Keratinocyte (primary cell): ENCODE measurements at regions not wholly inside any gene's neighbourhood (a gene's known extent, or its start where the extent isn't known, plus 50 kb on each side); places are given as distances from the start of the nearest gene placed in this dataset.

ENCODE experiments used
- DNase-seq: peaks from one replicate; pipeline ENCODE4 v3.0.0-alpha.2; 2011; ENCODE audit warnings: low read depth, missing footprints, low spot score
- FAIRE-seq: peaks from 2 replicates; lab custom pipeline; 2011; peaks lifted over from hg19 to GRCh38; lab: Jason Lieb, UNC
- H2AFZ ChIP-seq: 2 replicates; pipeline ENCODE4 v1.6.0; 2012; ENCODE audit warnings: low read length, control low read depth, inconsistent platforms; ENCODE audit not compliant: control insufficient read depth
- H3K27ac ChIP-seq: 2 replicates; pipeline ENCODE4 v1.5.1; 2011; ENCODE audit warnings: low read length; ENCODE audit not compliant: control insufficient read depth, insufficient read depth
- H3K27me3 ChIP-seq: 3 replicates; pipeline ENCODE4 v1.6.0; 2011; ENCODE audit warnings: low read length; ENCODE audit not compliant: control insufficient read depth, insufficient read depth; ENCODE audit errors: extremely low read depth
- H3K36me3 ChIP-seq, 2 experiments: 2 replicates in 1 of 2; 3 replicates in 1 of 2; pipeline ENCODE4 v1.5.1; 2011; ENCODE audit warnings: low read length in 2 of 2, mild to moderate bottlenecking in 1 of 2; ENCODE audit not compliant: control insufficient read depth in 2 of 2, insufficient read depth in 2 of 2; ENCODE audit errors: extremely low read depth in 1 of 2
- H3K4me1 ChIP-seq: 3 replicates; pipeline ENCODE4 v1.5.1; 2011; ENCODE audit warnings: low read length; ENCODE audit not compliant: control insufficient read depth, insufficient read depth; ENCODE audit errors: extremely low read depth
- H3K4me2 ChIP-seq: 3 replicates; pipeline ENCODE4 v1.6.0; 2011; ENCODE audit warnings: low read depth, low read length; ENCODE audit not compliant: control insufficient read depth, insufficient read depth; ENCODE audit errors: extremely low read depth
- H3K4me3 ChIP-seq, 3 experiments: fragments of 200-600 bp in 1 of 3; sonication (generic) in 1 of 3; 2 replicates in 2 of 3; 3 replicates in 1 of 3; pipeline ENCODE4 v1.5.1; 2011 to 2016; ENCODE audit warnings: low read length in 3 of 3, mild to moderate bottlenecking in 3 of 3, control low read depth in 2 of 3, inconsistent platforms in 1 of 3, low read depth in 1 of 3, mixed read lengths in 1 of 3, mixed run types in 1 of 3, moderate library complexity in 1 of 3; ENCODE audit not compliant: control insufficient read depth in 2 of 3, insufficient read depth in 2 of 3; ENCODE audit errors: extremely low read depth in 1 of 3
- H3K79me2 ChIP-seq: 2 replicates; pipeline ENCODE4 v1.6.0; 2012; ENCODE audit warnings: low read length; ENCODE audit not compliant: control insufficient read depth, insufficient read depth
- H3K9ac ChIP-seq: 3 replicates; pipeline ENCODE4 v1.6.0; 2011; ENCODE audit warnings: low read length; ENCODE audit not compliant: control insufficient read depth, insufficient read depth; ENCODE audit errors: extremely low read depth
- H3K9me1 ChIP-seq: 3 replicates; pipeline ENCODE4 v1.6.0; 2011; ENCODE audit warnings: low read length; ENCODE audit not compliant: control insufficient read depth, insufficient read depth; ENCODE audit errors: extremely low read depth
- H3K9me3 ChIP-seq: 2 replicates; pipeline ENCODE4 v1.5.1; 2012; ENCODE audit warnings: low read depth, low read length; ENCODE audit not compliant: control insufficient read depth
- H4K20me1 ChIP-seq: 3 replicates; pipeline ENCODE4 v1.6.0; 2011; ENCODE audit warnings: low read length; ENCODE audit not compliant: control insufficient read depth, insufficient read depth; ENCODE audit errors: extremely low read depth
- EZH2 ChIP-seq: IDR thresholded peaks from one replicate; pipeline ENCODE4 v1.6.1; 2012; ENCODE audit warnings: inconsistent platforms, mild to moderate bottlenecking, low read length, moderate library complexity
- dilution Hi-C: fragments of 300-500 bp; cut with MboI; formaldehyde crosslinking; loops from one replicate; pipeline ENCODE4 v1.7.0; 2020; ENCODE audit warnings: low sequenced_read_pairs; ENCODE audit not compliant: extremely low pct_ligation_motif_present
- TF ChIP-seq, protein P1 (sequence below), 3 experiments: IDR thresholded peaks in 1 of 3; conservative IDR thresholded peaks in 1 of 3; optimal IDR thresholded peaks in 1 of 3; 2 replicates in 2 of 3; 3 replicates in 1 of 3; pipeline versions ENCODE3 to v1.5.1; 2011; ENCODE audit warnings: low read length in 3 of 3, mild to moderate bottlenecking in 3 of 3, moderate library complexity in 2 of 3, control low read depth in 1 of 3, inconsistent platforms in 1 of 3; ENCODE audit not compliant: insufficient read depth in 2 of 3; ENCODE audit errors: extremely low read depth in 1 of 3

DNA sequence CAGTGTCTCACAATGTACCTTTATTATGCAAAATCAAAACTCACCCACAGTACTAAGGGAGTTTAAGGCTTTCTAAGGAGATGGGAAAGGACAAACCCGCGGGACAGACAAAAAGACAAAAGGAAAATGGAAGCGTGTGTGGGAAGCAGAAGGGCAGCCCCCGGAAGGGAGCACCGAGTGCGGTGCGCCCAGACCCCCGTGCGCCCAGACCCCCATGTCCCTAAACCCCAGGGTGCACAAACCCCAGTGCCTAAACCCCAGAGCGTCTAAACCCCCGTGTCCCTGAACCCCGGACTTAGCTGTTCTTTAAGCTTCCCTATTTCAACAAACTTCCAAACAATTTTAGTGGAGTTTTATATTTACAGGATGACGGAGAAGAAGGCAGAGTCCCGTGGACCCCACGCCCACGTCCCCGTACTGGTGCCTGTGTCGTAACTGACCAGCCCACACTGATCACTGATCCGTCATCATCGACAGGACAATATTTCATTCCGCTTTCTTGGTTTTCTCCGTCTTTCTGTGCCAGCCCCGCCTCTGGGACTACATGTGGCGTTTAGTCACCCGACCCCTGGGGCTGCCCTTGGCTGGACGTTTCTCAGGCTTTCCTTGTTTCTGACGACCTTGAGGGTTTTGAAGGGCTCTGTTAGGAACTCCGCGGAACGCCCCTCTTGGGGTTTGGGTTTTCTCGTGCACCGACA, 76.9 kb downstream of the RTP5 start:
- Histone ChIP-seq H3K27me3 (no peaks in the 10 kb centered on the region), H3K27ac (no peak overlapping the region), H3K4me2 (no peak overlapping the region), H3K79me2 (no peaks in the 10 kb centered on the region), H3K9ac (no peak overlapping the region), H3K9me3 (no peaks in the 10 kb centered on the region), H3K4me3 (no peak overlapping the region), H3K9me1 (no peaks in the 10 kb centered on the region), H4K20me1 (no peaks in the 10 kb centered on the region), H2AFZ (no peak overlapping the region), H3K4me1 (no peaks in the 10 kb centered on the region), H3K36me3 (no peaks in the 10 kb centered on the region)
- dilution Hi-C loops = no loop called here
- no peak for TF ChIP-seq EZH2
- TF ChIP-seq, protein P1, sequence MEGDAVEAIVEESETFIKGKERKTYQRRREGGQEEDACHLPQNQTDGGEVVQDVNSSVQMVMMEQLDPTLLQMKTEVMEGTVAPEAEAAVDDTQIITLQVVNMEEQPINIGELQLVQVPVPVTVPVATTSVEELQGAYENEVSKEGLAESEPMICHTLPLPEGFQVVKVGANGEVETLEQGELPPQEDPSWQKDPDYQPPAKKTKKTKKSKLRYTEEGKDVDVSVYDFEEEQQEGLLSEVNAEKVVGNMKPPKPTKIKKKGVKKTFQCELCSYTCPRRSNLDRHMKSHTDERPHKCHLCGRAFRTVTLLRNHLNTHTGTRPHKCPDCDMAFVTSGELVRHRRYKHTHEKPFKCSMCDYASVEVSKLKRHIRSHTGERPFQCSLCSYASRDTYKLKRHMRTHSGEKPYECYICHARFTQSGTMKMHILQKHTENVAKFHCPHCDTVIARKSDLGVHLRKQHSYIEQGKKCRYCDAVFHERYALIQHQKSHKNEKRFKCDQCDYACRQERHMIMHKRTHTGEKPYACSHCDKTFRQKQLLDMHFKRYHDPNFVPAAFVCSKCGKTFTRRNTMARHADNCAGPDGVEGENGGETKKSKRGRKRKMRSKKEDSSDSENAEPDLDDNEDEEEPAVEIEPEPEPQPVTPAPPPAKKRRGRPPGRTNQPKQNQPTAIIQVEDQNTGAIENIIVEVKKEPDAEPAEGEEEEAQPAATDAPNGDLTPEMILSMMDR (optimal IDR thresholded peaks at IDR 0.05 in 1 of 3, IDR thresholded peaks at IDR 0.05 in 1 of 3, conservative IDR thresholded peaks at IDR 0.05 in 1 of 3; ENCODE audit: extremely low read depth in 1 of 3, insufficient read depth in 2 of 3, low read length in 3 of 3) = no peak
- DNase-seq = no peak
- no peak for FAIRE-seq

DNA sequence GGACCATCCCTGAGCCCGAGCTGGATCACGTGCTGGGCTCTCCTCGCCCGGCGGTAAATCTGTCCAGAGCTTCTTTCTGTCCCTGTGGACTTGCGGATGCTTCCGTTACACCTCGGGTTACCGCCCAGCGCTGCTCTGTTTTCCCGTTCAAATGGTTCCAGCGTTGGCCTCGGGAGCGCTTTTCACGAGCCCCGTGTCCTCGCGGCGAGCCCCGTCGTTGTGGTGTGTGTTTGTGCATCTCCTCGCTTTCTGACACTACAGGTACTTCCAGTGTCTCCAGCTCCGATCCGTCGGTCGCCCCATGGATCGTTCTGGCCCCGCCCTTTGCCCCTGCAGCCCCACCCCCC, 77.4 kb downstream of the RTP5 start:
- FAIRE-seq (no peak), DNase-seq (no peak)
- Histone ChIP-seq H3K4me1 (no peaks in the 10 kb centered on the region), H2AFZ (no peak overlapping the region), H3K27ac (no peak overlapping the region), H3K36me3 (no peaks in the 10 kb centered on the region), H3K4me3 (no peak overlapping the region), H3K79me2 (no peaks in the 10 kb centered on the region), H3K4me2 (no peak overlapping the region), H3K9ac (no peak overlapping the region), H3K9me1 (no peaks in the 10 kb centered on the region), H4K20me1 (no peaks in the 10 kb centered on the region), H3K27me3 (no peaks in the 10 kb centered on the region), H3K9me3 (no peaks in the 10 kb centered on the region)
- dilution Hi-C loops = no loop called here
- TF ChIP-seq EZH2 = no peak
- TF ChIP-seq, protein P1 (optimal IDR thresholded peaks at IDR 0.05 in 1 of 3, IDR thresholded peaks at IDR 0.05 in 1 of 3, conservative IDR thresholded peaks at IDR 0.05 in 1 of 3; ENCODE audit: extremely low read depth in 1 of 3, insufficient read depth in 2 of 3, low read length in 3 of 3) = no peak
